Progenitor cell of endocrine pancreas (in vitro differentiated cells): ENCODE measurements at regions not wholly inside any gene's neighbourhood (a gene's known extent, or its start where the extent isn't known, plus 50 kb on each side); places are given as distances from the start of the nearest gene placed in this dataset.

Source experiments
- DNase-seq: peaks from one replicate; pipeline ENCODE4 v3.0.0; 2021; ENCODE audit warnings: low spot score; ENCODE audit not compliant: unreplicated experiment
- H3K27ac Mint-ChIP-seq: 2 replicates; pipeline ENCODE4 v1.8.0; 2021; ENCODE audit warnings: mild to moderate bottlenecking, moderate library complexity, mixed read lengths
- H3K27me3 Mint-ChIP-seq: 2 replicates; pipeline ENCODE4 v1.8.0; 2021; ENCODE audit warnings: mixed read lengths
- H3K36me3 Mint-ChIP-seq: 2 replicates; pipeline ENCODE4 v1.8.0; 2022; ENCODE audit warnings: mixed read lengths; ENCODE audit not compliant: insufficient read depth
- H3K4me1 Mint-ChIP-seq: 2 replicates; pipeline ENCODE4 v1.8.0; 2021; ENCODE audit warnings: low read depth, mixed read lengths
- H3K4me3 Mint-ChIP-seq: 2 replicates; pipeline ENCODE4 v1.8.0; 2021; ENCODE audit warnings: low read depth, mild to moderate bottlenecking, moderate library complexity, mixed read lengths
- H3K9me3 Mint-ChIP-seq: 2 replicates; pipeline ENCODE4 v1.8.0; 2021; ENCODE audit warnings: low read depth, mixed read lengths
- TF ChIP-seq, protein P1 (sequence below): fragments of 200-600 bp; sonication (generic); IDR thresholded peaks from one replicate; pipeline ENCODE4 v1.5.0; 2021; ENCODE audit warnings: antibody characterized with exemption, mild to moderate bottlenecking; ENCODE audit not compliant: unreplicated experiment

DNA sequence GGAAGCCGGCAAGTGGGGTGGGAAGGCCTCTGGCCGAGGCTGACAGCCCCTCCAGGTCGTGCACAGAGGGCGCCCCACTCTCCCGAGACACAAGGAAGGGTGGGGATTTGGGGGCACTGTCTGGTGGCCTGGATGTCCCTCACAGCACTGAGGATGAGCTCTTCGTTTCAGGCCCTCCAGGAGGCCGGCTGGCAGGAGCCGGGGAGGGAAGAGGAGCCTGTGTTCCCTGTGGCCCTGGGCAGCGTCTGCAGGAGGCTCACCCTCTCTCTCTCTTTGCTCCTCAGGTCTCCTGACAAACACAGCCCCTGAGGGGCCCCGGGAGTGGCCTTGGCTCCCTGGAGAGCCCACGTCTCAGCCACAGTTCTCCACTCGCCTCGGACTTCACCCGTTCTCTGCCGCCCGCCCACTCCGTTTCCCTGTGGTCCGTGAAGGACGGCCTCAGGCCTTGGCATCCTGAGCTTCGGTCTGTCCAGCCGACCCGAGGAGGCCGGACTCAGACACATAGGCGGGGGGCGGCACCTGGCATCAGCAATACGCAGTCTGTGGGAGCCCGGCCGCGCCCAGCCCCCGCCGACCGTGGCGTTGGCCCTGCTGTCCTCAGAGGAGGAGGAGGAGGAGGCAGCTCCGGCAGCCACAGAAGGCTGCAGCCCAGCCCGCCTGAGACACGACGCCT lies 1078.0 kb downstream of the BRD1 start:
- TF ChIP-seq, protein P1, sequence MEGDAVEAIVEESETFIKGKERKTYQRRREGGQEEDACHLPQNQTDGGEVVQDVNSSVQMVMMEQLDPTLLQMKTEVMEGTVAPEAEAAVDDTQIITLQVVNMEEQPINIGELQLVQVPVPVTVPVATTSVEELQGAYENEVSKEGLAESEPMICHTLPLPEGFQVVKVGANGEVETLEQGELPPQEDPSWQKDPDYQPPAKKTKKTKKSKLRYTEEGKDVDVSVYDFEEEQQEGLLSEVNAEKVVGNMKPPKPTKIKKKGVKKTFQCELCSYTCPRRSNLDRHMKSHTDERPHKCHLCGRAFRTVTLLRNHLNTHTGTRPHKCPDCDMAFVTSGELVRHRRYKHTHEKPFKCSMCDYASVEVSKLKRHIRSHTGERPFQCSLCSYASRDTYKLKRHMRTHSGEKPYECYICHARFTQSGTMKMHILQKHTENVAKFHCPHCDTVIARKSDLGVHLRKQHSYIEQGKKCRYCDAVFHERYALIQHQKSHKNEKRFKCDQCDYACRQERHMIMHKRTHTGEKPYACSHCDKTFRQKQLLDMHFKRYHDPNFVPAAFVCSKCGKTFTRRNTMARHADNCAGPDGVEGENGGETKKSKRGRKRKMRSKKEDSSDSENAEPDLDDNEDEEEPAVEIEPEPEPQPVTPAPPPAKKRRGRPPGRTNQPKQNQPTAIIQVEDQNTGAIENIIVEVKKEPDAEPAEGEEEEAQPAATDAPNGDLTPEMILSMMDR, result no peak
- peaks cover 1% of the 10 kb centered on the region for H3K36me3 Mint-ChIP-seq
- H3K4me3 Mint-ChIP-seq, result no peak overlapping the region
- no peak for DNase-seq
- H3K4me1 Mint-ChIP-seq, result no peaks in the 10 kb centered on the region
- H3K27ac Mint-ChIP-seq, result no peak overlapping the region
- H3K9me3 Mint-ChIP-seq, result no peaks in the 10 kb centered on the region
- no peaks in the 10 kb centered on the region for H3K27me3 Mint-ChIP-seq

DNA sequence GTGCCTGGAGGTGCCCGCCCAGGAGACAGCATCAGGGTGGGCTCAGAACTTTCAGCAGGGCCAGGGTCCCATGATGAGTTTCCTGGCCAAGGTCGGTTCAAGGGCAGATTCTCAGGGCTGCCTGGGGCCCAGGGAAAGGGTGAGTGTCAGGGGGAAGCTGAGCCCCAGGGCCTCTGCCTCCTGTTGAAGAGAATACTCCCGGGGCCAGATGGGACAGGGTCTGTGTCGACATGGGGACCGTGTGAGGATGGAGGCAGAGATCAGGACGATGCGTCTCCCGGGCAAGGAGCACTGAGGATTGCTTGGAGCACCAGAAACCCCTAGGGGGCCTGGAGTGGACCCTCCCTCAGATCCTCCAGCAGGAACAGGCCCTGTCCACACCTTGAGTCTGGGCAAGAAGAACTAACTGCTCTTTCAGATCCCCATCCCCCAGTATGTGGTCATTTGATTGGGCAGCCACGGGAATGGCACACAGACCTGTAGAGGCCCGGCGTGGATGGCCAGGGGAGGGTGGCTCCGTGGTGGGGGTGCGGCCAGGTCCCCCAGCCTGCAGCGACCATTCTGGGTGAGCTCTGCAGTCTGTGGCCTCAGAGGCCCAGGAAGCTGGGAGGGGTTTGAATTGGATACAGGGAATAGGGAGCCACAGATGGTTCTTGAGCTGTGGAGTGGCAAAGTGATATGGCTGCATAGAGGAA lies 1078.7 kb downstream of the BRD1 start:
- no peak for DNase-seq
- TF ChIP-seq, protein P1, result no peak
- no peaks in the 10 kb centered on the region for H3K27me3 Mint-ChIP-seq
- H3K9me3 Mint-ChIP-seq, result no peaks in the 10 kb centered on the region
- no peaks in the 10 kb centered on the region for H3K4me1 Mint-ChIP-seq
- H3K36me3 Mint-ChIP-seq, result peaks cover 1% of the 10 kb centered on the region
- no peak overlapping the region for H3K4me3 Mint-ChIP-seq
- H3K27ac Mint-ChIP-seq, result peak overlapping the region; percentile 77

DNA sequence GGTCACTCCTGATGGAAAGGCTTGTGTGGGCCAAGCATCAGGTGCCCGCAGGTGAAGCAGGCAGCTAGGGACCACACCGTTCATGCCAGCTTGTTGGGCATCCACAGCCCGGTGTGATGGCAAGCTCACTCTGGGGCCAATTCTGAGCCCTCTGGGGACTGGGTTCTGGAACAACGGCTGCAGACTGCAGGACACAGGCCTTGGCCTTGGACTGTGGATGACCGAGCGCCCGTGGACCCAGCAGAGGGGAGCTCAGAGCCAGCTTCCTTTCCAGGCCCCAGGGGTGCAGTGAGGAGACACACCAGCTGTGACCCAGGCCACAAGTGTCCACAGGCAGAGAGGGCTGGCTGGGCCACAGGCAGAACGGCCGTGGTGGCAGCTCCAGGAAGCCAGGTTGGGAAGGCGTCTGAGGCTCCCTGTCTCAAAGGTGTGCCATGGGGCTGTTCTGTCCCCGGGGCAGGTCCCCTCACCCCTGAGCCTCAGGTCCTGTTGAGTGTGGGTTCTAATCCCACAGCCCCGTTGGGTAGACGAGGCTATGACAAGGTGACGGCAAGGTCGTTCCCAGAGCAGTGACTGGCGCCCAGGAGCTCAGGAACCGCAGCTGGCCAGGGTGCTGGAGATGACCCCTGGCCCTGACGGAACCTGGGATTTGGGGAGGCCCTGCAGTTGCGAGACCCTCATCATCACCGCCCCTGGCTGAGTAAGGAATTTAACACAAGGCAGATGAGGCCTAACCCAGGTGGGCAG lies 1079.4 kb downstream of the BRD1 start:
- Mint-ChIP-seq H3K9me3 (no peaks in the 10 kb centered on the region), H3K27ac (no peak overlapping the region), H3K4me1 (no peaks in the 10 kb centered on the region), H3K36me3 (peaks cover 1% of the 10 kb centered on the region), H3K4me3 (no peak overlapping the region), H3K27me3 (no peaks in the 10 kb centered on the region)
- peak; percentile 7 for DNase-seq
- TF ChIP-seq, protein P1, result no peak

DNA sequence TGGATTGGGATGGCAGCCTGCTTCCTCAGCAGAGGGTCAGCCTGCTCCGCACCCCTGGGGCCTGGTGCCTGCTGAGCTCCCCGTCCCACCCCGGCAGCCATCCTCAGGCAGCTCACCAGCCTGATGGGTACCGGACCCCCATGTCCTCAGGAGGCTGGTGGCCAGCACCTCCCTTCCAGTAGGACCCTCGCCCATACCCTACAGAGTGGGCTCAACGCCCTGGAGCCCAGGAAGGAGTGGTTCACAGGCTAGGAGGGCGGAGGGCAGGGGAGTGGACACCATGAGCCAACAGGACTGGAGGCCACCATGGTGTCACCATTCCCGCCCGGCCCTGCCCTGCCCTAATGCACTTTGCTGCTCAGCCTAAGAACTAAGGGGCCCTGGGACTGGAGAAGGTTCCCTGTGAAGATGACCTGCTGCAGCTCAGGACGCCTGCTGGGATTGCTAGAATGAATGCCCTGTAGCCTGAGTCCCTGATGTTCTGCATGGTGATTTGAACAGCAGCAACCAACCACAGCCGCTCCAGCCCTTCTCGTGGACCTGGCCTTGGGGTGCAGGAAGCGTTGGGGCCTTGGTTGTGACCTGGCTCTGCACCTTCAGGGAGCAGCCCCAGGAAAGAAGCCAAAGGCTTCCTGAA lies 1080.8 kb downstream of the BRD1 start:
- H3K9me3 Mint-ChIP-seq, result no peaks in the 10 kb centered on the region
- DNase-seq, result peak; percentile 3
- no peaks in the 10 kb centered on the region for H3K4me1 Mint-ChIP-seq
- TF ChIP-seq, protein P1, result no peak
- peaks cover 1% of the 10 kb centered on the region for H3K36me3 Mint-ChIP-seq
- no peaks in the 10 kb centered on the region for H3K27me3 Mint-ChIP-seq
- H3K4me3 Mint-ChIP-seq, result no peak overlapping the region
- no peak overlapping the region for H3K27ac Mint-ChIP-seq
